Hepatocyte (in vitro differentiated cells): ENCODE measurements at regions not wholly inside any gene's neighbourhood (a gene's known extent, or its start where the extent isn't known, plus 50 kb on each side); places are given as distances from the start of the nearest gene placed in this dataset.

ENCODE experiments used
- DNase-seq: peaks from one replicate; pipeline ENCODE4 v3.0.0-alpha.2; 2016; ENCODE audit warnings: low spot score
- H2AFZ ChIP-seq: fragments of 200-600 bp; sonication (generic); 2 replicates; pipeline ENCODE4 v1.6.0; 2016; ENCODE audit warnings: antibody characterized with exemption, mild to moderate bottlenecking
- H3K27ac ChIP-seq: fragments of 200-600 bp; sonication (generic); 2 replicates; pipeline ENCODE4 v1.5.1; 2016; ENCODE audit warnings: mild to moderate bottlenecking
- H3K27me3 ChIP-seq: fragments of 200-600 bp; sonication (generic); 2 replicates; pipeline ENCODE4 v1.6.1; 2016
- H3K36me3 ChIP-seq: fragments of 200-600 bp; sonication (generic); replicated peaks from 2 replicates; pipeline ENCODE4 v1.5.1; 2016; ENCODE audit warnings: low read depth; ENCODE audit not compliant: insufficient read depth
- H3K4me1 ChIP-seq: fragments of 200-600 bp; sonication (generic); 2 replicates; pipeline ENCODE4 v1.5.1; 2016; ENCODE audit warnings: mild to moderate bottlenecking, moderate library complexity; ENCODE audit not compliant: insufficient read depth
- H3K4me2 ChIP-seq: fragments of 200-600 bp; sonication (generic); 2 replicates; pipeline ENCODE4 v1.6.0; 2016
- H3K4me3 ChIP-seq: fragments of 200-600 bp; sonication (generic); 2 replicates; pipeline ENCODE4 v1.5.1; 2016; ENCODE audit warnings: mild to moderate bottlenecking
- H3K79me2 ChIP-seq: fragments of 200-600 bp; sonication (generic); 2 replicates; pipeline ENCODE4 v1.6.0; 2017; ENCODE audit warnings: mild to moderate bottlenecking
- H3K9me2 ChIP-seq: fragments of 200-600 bp; sonication (generic); replicated peaks from 2 replicates; pipeline ENCODE4 v1.6.0; 2017; ENCODE audit warnings: mild to moderate bottlenecking; ENCODE audit not compliant: insufficient read depth
- H3K9me3 ChIP-seq: fragments of 200-600 bp; sonication (generic); 2 replicates; pipeline ENCODE4 v1.5.1; 2016; ENCODE audit warnings: low read depth, mild to moderate bottlenecking
- H4K20me1 ChIP-seq: fragments of 200-600 bp; sonication (generic); 2 replicates; pipeline ENCODE4 v1.6.0; 2016; ENCODE audit warnings: mild to moderate bottlenecking; ENCODE audit not compliant: insufficient read depth, poor library complexity, severe bottlenecking
- EZH2 ChIP-seq: fragments of 200-600 bp; sonication (generic); IDR thresholded peaks from 2 replicates; pipeline ENCODE4 v1.6.1; 2016; ENCODE audit warnings: antibody characterized with exemption, mild to moderate bottlenecking, borderline replicate concordance
- EZH2phosphoT487 ChIP-seq: fragments of 200-600 bp; sonication (generic); IDR thresholded peaks from one replicate; pipeline ENCODE4 v1.6.1; 2018; ENCODE audit warnings: antibody characterized with exemption, mild to moderate bottlenecking, low read depth, moderate library complexity; ENCODE audit not compliant: unreplicated experiment, severe bottlenecking
- WGBS: methylation state at CpG from one replicate; pipeline ENCODE4 v1.1.6; 2016; ENCODE audit warnings: low lambda C conversion rate; ENCODE audit errors: missing lambda C conversion rate; 5-methylcytosine and 5-hydroxymethylcytosine counted together
- TF ChIP-seq, protein P1 (sequence below): fragments of 200-600 bp; sonication (generic); IDR thresholded peaks from 2 replicates; pipeline ENCODE4 v1.5.1; 2016; ENCODE audit warnings: antibody characterized with exemption, mild to moderate bottlenecking; ENCODE audit not compliant: poor library complexity

DNA sequence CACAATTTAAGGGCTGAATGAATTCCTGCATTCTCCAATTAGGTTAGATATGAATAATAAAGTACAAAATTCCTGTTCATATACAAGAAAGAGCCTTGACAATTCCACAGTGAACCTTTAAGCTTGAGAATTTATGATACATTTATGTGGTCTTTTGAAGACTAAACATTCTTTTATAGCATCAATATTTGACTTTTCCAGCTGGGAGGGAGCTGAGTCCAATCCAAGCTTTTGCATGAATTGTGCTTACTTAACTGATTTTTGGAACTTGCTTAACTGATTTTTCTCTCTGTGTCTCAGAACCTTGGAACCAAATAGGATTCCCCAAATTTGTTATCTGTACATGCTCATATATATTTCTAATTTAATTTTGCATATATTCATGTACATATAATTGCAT lies 388.0 kb downstream of the TRIB2 start:
- Histone ChIP-seq H3K4me3 (no peak overlapping the region), H3K4me1 (no peaks in the 10 kb centered on the region), H3K4me2 (no peak overlapping the region), H3K9me2 (no peaks in the 10 kb centered on the region), H3K79me2 (no peaks in the 10 kb centered on the region), H3K36me3 (no peaks in the 10 kb centered on the region), H3K27ac (no peak overlapping the region), H3K27me3 (no peaks in the 10 kb centered on the region), H3K9me3 (no peaks in the 10 kb centered on the region), H2AFZ (no peak overlapping the region), H4K20me1 (no peaks in the 10 kb centered on the region)
- no peak for DNase-seq
- TF ChIP-seq EZH2phosphoT487 (no peak), EZH2 (no peak)
- TF ChIP-seq, protein P1, sequence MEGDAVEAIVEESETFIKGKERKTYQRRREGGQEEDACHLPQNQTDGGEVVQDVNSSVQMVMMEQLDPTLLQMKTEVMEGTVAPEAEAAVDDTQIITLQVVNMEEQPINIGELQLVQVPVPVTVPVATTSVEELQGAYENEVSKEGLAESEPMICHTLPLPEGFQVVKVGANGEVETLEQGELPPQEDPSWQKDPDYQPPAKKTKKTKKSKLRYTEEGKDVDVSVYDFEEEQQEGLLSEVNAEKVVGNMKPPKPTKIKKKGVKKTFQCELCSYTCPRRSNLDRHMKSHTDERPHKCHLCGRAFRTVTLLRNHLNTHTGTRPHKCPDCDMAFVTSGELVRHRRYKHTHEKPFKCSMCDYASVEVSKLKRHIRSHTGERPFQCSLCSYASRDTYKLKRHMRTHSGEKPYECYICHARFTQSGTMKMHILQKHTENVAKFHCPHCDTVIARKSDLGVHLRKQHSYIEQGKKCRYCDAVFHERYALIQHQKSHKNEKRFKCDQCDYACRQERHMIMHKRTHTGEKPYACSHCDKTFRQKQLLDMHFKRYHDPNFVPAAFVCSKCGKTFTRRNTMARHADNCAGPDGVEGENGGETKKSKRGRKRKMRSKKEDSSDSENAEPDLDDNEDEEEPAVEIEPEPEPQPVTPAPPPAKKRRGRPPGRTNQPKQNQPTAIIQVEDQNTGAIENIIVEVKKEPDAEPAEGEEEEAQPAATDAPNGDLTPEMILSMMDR: no peak

DNA sequence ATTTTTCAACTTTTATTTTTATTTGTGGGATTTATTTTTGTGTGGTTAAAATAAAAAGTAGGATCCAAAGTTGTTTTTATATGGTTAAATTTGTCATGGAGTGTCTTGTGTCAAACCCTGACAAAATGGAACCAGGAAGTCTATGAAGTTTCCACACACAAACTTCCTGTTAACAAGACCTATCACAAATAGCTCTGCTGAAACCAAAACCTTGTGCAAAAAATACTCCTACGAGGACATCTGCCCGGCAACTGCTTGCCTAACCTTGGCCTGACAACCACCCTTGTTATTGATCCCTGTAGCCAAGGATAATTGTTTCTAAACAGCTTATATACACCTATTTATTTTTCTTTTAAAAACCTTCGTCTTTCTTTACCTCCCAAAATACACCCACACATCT lies 389.6 kb downstream of the TRIB2 start:
- H4K20me1 ChIP-seq: no peaks in the 10 kb centered on the region
- H3K9me2 ChIP-seq: no peaks in the 10 kb centered on the region
- H3K36me3 ChIP-seq: no peaks in the 10 kb centered on the region
- TF ChIP-seq EZH2 (no peak), EZH2phosphoT487 (no peak)
- TF ChIP-seq, protein P1: no peak
- no peak overlapping the region for H2AFZ ChIP-seq
- no peaks in the 10 kb centered on the region for H3K79me2 ChIP-seq
- no peak for DNase-seq
- no peaks in the 10 kb centered on the region for H3K4me1 ChIP-seq
- WGBS: 71% methylated on average over 3 of the region's 3 CpGs
- no peaks in the 10 kb centered on the region for H3K9me3 ChIP-seq
- H3K4me2 ChIP-seq: no peak overlapping the region
- H3K27me3 ChIP-seq: no peaks in the 10 kb centered on the region
- no peak overlapping the region for H3K4me3 ChIP-seq
- H3K27ac ChIP-seq: no peak overlapping the region

DNA sequence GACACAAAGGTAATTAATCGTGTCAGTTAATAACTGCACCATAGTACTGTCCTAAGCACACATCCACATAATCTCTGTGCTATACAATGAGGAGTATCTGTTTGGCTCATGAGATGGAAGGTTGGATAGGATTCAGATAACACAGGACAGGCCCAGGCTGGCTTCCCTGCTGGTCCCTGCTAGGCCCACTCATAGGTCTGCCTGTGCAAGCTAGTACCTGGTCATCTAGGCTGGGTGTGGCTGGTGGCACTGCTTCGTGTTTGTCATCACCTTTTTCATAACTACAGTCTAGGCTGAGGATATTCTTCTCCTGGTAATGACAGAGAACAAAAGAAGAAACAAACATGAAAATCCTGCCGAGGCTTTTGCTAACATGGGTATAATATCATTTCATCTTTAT lies 392.8 kb downstream of the TRIB2 start:
- no peaks in the 10 kb centered on the region for H3K27me3 ChIP-seq
- H3K4me1 ChIP-seq: no peaks in the 10 kb centered on the region
- no peak overlapping the region for H2AFZ ChIP-seq
- no peak overlapping the region for H3K27ac ChIP-seq
- no peak overlapping the region for H3K4me2 ChIP-seq
- DNase-seq: no peak
- no peaks in the 10 kb centered on the region for H3K9me2 ChIP-seq
- H3K36me3 ChIP-seq: no peaks in the 10 kb centered on the region
- H3K79me2 ChIP-seq: no peaks in the 10 kb centered on the region
- H3K4me3 ChIP-seq: no peak overlapping the region
- no peaks in the 10 kb centered on the region for H3K9me3 ChIP-seq
- TF ChIP-seq, protein P1: no peak
- TF ChIP-seq EZH2phosphoT487 (no peak), EZH2 (no peak)
- no peaks in the 10 kb centered on the region for H4K20me1 ChIP-seq
- 75% methylated on average over 3 of the region's 3 CpGs for WGBS

DNA sequence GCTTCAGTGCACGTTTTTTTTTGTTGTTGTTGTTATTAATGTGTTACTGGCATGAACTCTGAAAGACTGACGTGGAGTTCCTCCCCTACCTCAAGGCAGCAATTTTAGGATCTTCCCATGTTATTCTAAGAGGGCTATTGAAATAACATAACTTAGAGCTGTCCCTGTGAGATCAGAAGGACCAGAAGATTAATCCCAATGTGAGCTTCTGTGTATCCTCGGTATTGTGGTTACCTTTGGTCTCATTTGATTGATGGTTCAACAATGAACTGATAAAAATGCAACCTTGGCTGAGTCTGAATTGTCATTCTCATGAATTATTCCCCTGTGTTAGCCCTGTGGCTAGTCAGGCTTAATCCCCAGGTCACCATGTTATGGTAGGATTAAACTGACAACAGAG lies 394.1 kb downstream of the TRIB2 start:
- H3K36me3 ChIP-seq: no peaks in the 10 kb centered on the region
- H3K79me2 ChIP-seq: no peaks in the 10 kb centered on the region
- H3K9me3 ChIP-seq: no peaks in the 10 kb centered on the region
- WGBS: 54% methylated on average over 3 of the region's 3 CpGs
- no peaks in the 10 kb centered on the region for H3K4me1 ChIP-seq
- H3K4me2 ChIP-seq: no peak overlapping the region
- no peak overlapping the region for H3K4me3 ChIP-seq
- H3K9me2 ChIP-seq: no peaks in the 10 kb centered on the region
- no peak for DNase-seq
- H3K27me3 ChIP-seq: no peaks in the 10 kb centered on the region
- H4K20me1 ChIP-seq: no peaks in the 10 kb centered on the region
- TF ChIP-seq EZH2 (no peak), EZH2phosphoT487 (no peak)
- TF ChIP-seq, protein P1: no peak
- H2AFZ ChIP-seq: no peak overlapping the region
- no peak overlapping the region for H3K27ac ChIP-seq
